Kidney (tissue), 13 donors: ENCODE measurements at regions not wholly inside any gene's neighbourhood (a gene's known extent, or its start where the extent isn't known, plus 50 kb on each side); places are given as distances from the start of the nearest gene placed in this dataset.

Source experiments
- DNase-seq, 5 donors: peaks; one replicate each; pipeline ENCODE4 v3.0.0-alpha.2; 2013 to 2020
- FAIRE-seq: peaks from 2 replicates; lab custom pipeline; 2012; peaks lifted over from hg19 to GRCh38; lab: Jason Lieb, UNC
- H3K27ac ChIP-seq, 2 donors: one replicate each; pipeline ENCODE4 v1.7.0; 2013; ENCODE audit warnings: low read depth in 2 of 2, low read length in 2 of 2, inconsistent platforms in 1 of 2
- H3K27me3 ChIP-seq: one replicate; pipeline ENCODE4 v1.7.1; 2013; ENCODE audit warnings: low read length, inconsistent platforms; ENCODE audit not compliant: control insufficient read depth, insufficient read depth
- H3K36me3 ChIP-seq, 3 donors: one replicate each; pipeline versions ENCODE4 v1.7.0 to v1.7.1; 2013; ENCODE audit warnings: low read length in 3 of 3, control low read depth in 1 of 3, inconsistent platforms in 1 of 3; ENCODE audit not compliant: insufficient read depth in 3 of 3, control insufficient read depth in 2 of 3
- H3K4me1 ChIP-seq, 3 donors: one replicate each; pipeline versions ENCODE4 v1.7.0 to v1.7.1; 2013; ENCODE audit warnings: low read length in 3 of 3, inconsistent platforms in 1 of 3, low read depth in 1 of 3; ENCODE audit not compliant: control insufficient read depth in 2 of 3, insufficient read depth in 2 of 3
- H3K4me3 ChIP-seq, 3 donors: one replicate each; pipeline versions ENCODE4 v1.7.0 to v1.8.1; 2013; ENCODE audit warnings: low read length in 3 of 3, control low read depth in 1 of 3, inconsistent platforms in 1 of 3
- H3K9ac ChIP-seq, 3 donors: one replicate each; pipeline versions ENCODE4 v1.7.0 to v1.7.1; 2013; ENCODE audit warnings: low read length in 3 of 3, control low read depth in 1 of 3, inconsistent platforms in 1 of 3
- H3K9me3 ChIP-seq, 3 donors: one replicate each; pipeline versions ENCODE4 v1.7.0 to v1.7.1; 2013; ENCODE audit warnings: low read length in 3 of 3, control low read depth in 1 of 3, inconsistent platforms in 1 of 3; ENCODE audit not compliant: control insufficient read depth in 2 of 3, insufficient read depth in 1 of 3
- intact Hi-C: fragments of 100-400 bp; cut with DNase I; formaldehyde crosslinking; loops from one replicate; pipeline ENCODE4 v1.11.1; 2022
- TF ChIP-seq, protein P1 (sequence below): IDR thresholded peaks from 3 replicates; pipeline ENCODE4 v1.5.1; 2012; ENCODE audit warnings: mild to moderate bottlenecking, moderate library complexity, borderline replicate concordance; ENCODE audit not compliant: insufficient read depth; ENCODE audit errors: extremely low read depth
- donor health status: control.
- donor health status: control.
- donor health status: control.
- donor health status: control.
- donor health status: control.
- donor health status: DM: yes; HTN: yes; CAD: no.
- donor health status: Normal renal cell carcinoma (clear cell type).

DNA sequence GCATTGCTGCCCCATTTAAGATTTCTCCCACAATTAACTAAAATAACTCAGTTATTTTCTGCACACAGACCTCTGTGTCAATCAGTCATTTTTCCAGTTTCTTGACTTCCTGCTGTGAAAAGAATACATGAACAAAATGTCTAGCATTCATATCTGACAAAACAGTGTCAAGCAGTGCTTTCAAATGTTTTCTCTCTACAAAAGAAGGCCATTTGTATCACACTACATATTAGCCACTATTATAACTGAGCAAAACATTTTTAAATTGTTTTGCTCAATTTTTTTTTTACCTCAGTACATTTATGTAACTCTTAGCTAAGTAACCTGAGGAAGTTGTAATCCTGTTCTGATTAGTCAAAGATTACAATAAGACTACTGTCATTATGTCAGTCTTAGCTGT is 1498.5 kb upstream of the PRMT6 start:
- H3K9ac ChIP-seq = no peak overlapping the region
- H3K4me1 ChIP-seq = no peaks in the 10 kb centered on the region
- DNase-seq = no peak
- TF ChIP-seq, protein P1, sequence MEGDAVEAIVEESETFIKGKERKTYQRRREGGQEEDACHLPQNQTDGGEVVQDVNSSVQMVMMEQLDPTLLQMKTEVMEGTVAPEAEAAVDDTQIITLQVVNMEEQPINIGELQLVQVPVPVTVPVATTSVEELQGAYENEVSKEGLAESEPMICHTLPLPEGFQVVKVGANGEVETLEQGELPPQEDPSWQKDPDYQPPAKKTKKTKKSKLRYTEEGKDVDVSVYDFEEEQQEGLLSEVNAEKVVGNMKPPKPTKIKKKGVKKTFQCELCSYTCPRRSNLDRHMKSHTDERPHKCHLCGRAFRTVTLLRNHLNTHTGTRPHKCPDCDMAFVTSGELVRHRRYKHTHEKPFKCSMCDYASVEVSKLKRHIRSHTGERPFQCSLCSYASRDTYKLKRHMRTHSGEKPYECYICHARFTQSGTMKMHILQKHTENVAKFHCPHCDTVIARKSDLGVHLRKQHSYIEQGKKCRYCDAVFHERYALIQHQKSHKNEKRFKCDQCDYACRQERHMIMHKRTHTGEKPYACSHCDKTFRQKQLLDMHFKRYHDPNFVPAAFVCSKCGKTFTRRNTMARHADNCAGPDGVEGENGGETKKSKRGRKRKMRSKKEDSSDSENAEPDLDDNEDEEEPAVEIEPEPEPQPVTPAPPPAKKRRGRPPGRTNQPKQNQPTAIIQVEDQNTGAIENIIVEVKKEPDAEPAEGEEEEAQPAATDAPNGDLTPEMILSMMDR = no peak
- FAIRE-seq = no peak
- H3K9me3 ChIP-seq = no peaks in the 10 kb centered on the region
- H3K27ac ChIP-seq = no peak overlapping the region
- H3K36me3 ChIP-seq = no peaks in the 10 kb centered on the region
- H3K27me3 ChIP-seq = no peaks in the 10 kb centered on the region
- intact Hi-C loops = no loop called here
- no peak overlapping the region for H3K4me3 ChIP-seq

DNA sequence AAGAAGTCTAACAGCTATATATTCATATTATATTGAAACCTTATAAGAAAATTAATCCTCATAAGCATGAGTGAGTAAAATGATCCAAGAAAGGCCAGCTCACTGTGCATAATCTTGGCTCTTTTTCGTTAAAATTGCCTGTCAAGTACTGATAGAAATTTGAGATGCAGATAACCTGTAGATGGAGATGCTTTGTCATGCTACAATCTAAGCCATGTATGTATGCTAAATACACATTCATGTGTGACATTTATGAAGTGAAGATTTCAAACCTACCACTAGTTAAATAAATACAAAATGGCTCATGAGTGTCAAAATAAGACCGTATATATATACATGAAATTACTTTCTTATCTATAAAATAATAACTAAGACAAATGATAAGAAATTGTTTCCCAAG is 1491.5 kb upstream of the PRMT6 start:
- no peaks in the 10 kb centered on the region for H3K36me3 ChIP-seq
- no peaks in the 10 kb centered on the region for H3K9me3 ChIP-seq
- TF ChIP-seq, protein P1 = no peak
- no peak overlapping the region for H3K9ac ChIP-seq
- H3K4me1 ChIP-seq = no peaks in the 10 kb centered on the region
- DNase-seq (no peak), FAIRE-seq (no peak)
- H3K27ac ChIP-seq = no peak overlapping the region
- H3K27me3 ChIP-seq = no peaks in the 10 kb centered on the region
- intact Hi-C loops = no loop called here
- H3K4me3 ChIP-seq = no peak overlapping the region

DNA sequence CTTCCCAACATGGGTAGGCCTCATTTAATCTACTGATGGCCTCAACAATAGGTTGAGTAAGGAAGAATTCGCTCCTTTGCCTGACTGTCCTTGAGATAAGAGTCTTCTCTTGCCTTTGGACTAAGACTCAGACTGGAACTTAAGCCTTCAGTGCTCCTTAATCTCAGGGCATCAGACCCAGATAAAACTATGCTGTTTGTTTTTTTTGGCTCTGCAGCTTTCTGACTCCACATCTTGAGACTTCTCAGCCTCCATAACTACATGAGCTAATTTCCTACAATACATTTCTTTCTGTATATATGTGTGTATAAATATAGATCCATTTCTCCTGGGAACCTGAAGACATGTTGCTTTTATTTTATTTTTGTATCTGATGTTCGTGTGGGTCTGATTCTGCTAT is 1470.7 kb upstream of the PRMT6 start:
- Histone ChIP-seq H3K36me3 (no peaks in the 10 kb centered on the region), H3K9ac (no peak overlapping the region), H3K9me3 (no peaks in the 10 kb centered on the region), H3K4me3 (no peak overlapping the region), H3K27ac (no peak overlapping the region), H3K4me1 (no peaks in the 10 kb centered on the region), H3K27me3 (no peaks in the 10 kb centered on the region)
- DNase-seq (no peak), FAIRE-seq (no peak)
- TF ChIP-seq, protein P1 = no peak
- intact Hi-C loops = no loop called here

DNA sequence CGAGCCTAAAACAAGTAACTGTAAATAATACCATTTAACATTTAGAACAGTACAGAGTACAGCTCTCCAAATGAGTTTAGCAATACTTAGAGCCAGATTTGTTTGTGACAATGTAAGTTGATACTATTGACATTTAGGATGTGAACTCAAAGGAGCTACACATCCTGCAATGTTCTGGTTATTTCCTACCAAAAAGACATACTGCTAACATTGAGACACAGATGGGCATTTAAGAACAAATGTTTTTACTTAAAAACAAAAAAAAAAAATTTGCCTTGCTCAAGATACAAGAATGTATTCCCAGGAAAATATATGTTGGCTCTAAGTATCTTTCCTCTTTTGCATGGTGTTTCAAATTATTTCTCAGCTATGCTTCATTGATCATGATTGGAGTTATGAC is 1464.8 kb upstream of the PRMT6 start:
- FAIRE-seq (no peak), DNase-seq (no peak)
- no peaks in the 10 kb centered on the region for H3K4me1 ChIP-seq
- no peaks in the 10 kb centered on the region for H3K27me3 ChIP-seq
- no peak overlapping the region for H3K4me3 ChIP-seq
- TF ChIP-seq, protein P1 = no peak
- H3K27ac ChIP-seq = no peak overlapping the region
- no peaks in the 10 kb centered on the region for H3K36me3 ChIP-seq
- intact Hi-C loops = no loop called here
- H3K9ac ChIP-seq = no peak overlapping the region
- no peaks in the 10 kb centered on the region for H3K9me3 ChIP-seq
